GM12878 (cell line): ENCODE measurements at regions not wholly inside any gene's neighbourhood (a gene's known extent, or its start where the extent isn't known, plus 50 kb on each side); places are given as distances from the start of the nearest gene placed in this dataset.

ENCODE experiments used
- ATAC-seq: fragments of 200-7000 bp; cut with Tn5 transposase; 3 replicates; pipeline ENCODE4 v1.9.1; 2020; ENCODE audit warnings: mild to moderate bottlenecking, moderate library complexity
- BruUV-seq: library from RNA; stranded (reverse); fragments of 400-500 nt; replicated peaks from 2 replicates; lab custom pipeline; 2021; lab: Mats Ljungman, UMichigan
- CTCF ChIA-PET: fragments of 300-600 bp; sonication (Branson Sonifier 250); formaldehyde crosslinking; extraction: SDS; loops from one replicate; lab custom pipeline; 2021; ENCODE audit warnings: inconsistent platforms; lab: Yijun Ruan, JAX
- POLR2A ChIA-PET: fragments of 350-600 bp; formaldehyde crosslinking; extraction: SDS; loops from one replicate; lab custom pipeline; 2021; ENCODE audit warnings: inconsistent platforms; lab: Charles Lee
- RAD21 ChIA-PET: fragments of 300-600 bp; sonication (Branson Sonifier 250); formaldehyde crosslinking; loops from one replicate; lab custom pipeline; 2023; ENCODE audit warnings: antibody characterized with exemption; ENCODE audit not compliant: unreplicated experiment; lab: Charles Lee
- SMC1A ChIA-PET: fragments of 300-600 bp; sonication (Branson Sonifier 250); formaldehyde crosslinking; loops from one replicate; lab custom pipeline; 2023; ENCODE audit not compliant: unreplicated experiment, uncharacterized antibody; lab: Charles Lee
- DNase-seq: peaks from one replicate; pipeline ENCODE4 v3.0.0-alpha.2; 2011; ENCODE audit warnings: low read depth, low spot score
- FAIRE-seq: peaks from 3 replicates; lab custom pipeline; 2011; peaks lifted over from hg19 to GRCh38; lab: Jason Lieb, UNC
- H2AFZ ChIP-seq: 2 replicates; pipeline ENCODE4 v1.6.0; 2011; ENCODE audit warnings: low read depth, low read length, control low read depth; ENCODE audit not compliant: control insufficient read depth
- H3K27ac ChIP-seq: 2 replicates; pipeline ENCODE4 v1.5.1; 2011; ENCODE audit warnings: control low read depth; ENCODE audit not compliant: control insufficient read depth, insufficient read depth
- H3K27me3 ChIP-seq, 2 experiments: replicated peaks in 1 of 2; 2 replicates each; pipeline versions ENCODE4 v1.6.0 to v1.6.1; 2011; ENCODE audit warnings: low read length in 1 of 2; ENCODE audit not compliant: control insufficient read depth in 2 of 2, insufficient read depth in 2 of 2
- H3K36me3 ChIP-seq, 2 experiments: 2 replicates each; pipeline ENCODE4 v1.5.1; 2011; ENCODE audit warnings: low read length in 1 of 2; ENCODE audit not compliant: control insufficient read depth in 2 of 2, insufficient read depth in 2 of 2
- H3K4me1 ChIP-seq: 2 replicates; pipeline ENCODE4 v1.6.1; 2011; ENCODE audit warnings: mild to moderate bottlenecking, low read length, moderate library complexity, mixed read lengths; ENCODE audit not compliant: control insufficient read depth, insufficient read depth
- H3K4me2 ChIP-seq: 2 replicates; pipeline ENCODE4 v1.6.0; 2011; ENCODE audit warnings: control low read depth; ENCODE audit not compliant: control insufficient read depth, insufficient read depth
- H3K4me3 ChIP-seq: fragments of 200-600 bp; sonication (generic); 2 replicates; pipeline ENCODE4 v1.5.1; 2016
- H3K79me2 ChIP-seq: 2 replicates; pipeline ENCODE4 v1.6.0; 2011; ENCODE audit warnings: low read length; ENCODE audit not compliant: control insufficient read depth, insufficient read depth
- H3K9ac ChIP-seq: 2 replicates; pipeline ENCODE4 v1.8.0; 2011; ENCODE audit warnings: low read length, control low read depth, mixed read lengths; ENCODE audit not compliant: control insufficient read depth, insufficient read depth
- H3K9me3 ChIP-seq: replicated peaks from 3 replicates; pipeline ENCODE4 v1.5.1; 2011; ENCODE audit warnings: mild to moderate bottlenecking, low read length; ENCODE audit not compliant: control insufficient read depth, insufficient read depth
- H4K20me1 ChIP-seq: 2 replicates; pipeline ENCODE4 v1.6.0; 2011; ENCODE audit not compliant: control insufficient read depth, insufficient read depth
- ATF7 ChIP-seq: fragments of 450-650 bp; IDR thresholded peaks from 2 replicates; pipeline ENCODE4 v1.6.1; 2016; ENCODE audit warnings: low read depth, mild to moderate bottlenecking
- BACH1 ChIP-seq: fragments of 450-650 bp; IDR thresholded peaks from 2 replicates; pipeline ENCODE4 v1.6.1; 2017; ENCODE audit warnings: mild to moderate bottlenecking, borderline replicate concordance
- CBX3 ChIP-seq: fragments of 200-600 bp; sonication (generic); IDR thresholded peaks from 2 replicates; pipeline ENCODE4 v1.6.1; 2016; ENCODE audit warnings: low read depth, borderline replicate concordance
- CBX5 ChIP-seq: sonication (generic); IDR thresholded peaks from 2 replicates; pipeline ENCODE4 v1.6.1; 2016; ENCODE audit warnings: low read depth, moderate library complexity, mild to moderate bottlenecking, inconsistent platforms
- CREB1 ChIP-seq: IDR thresholded peaks from 2 replicates; pipeline ENCODE4 v1.6.1; 2012; ENCODE audit warnings: low read depth, mild to moderate bottlenecking, inconsistent platforms
- JUND ChIP-seq: IDR thresholded peaks from 2 replicates; pipeline ENCODE4 v1.6.1; 2012; ENCODE audit warnings: low read depth, mild to moderate bottlenecking, low read length, improper control_type of control experiment, moderate library complexity
- POLR2AphosphoS2 ChIP-seq: IDR thresholded peaks from 2 replicates; pipeline ENCODE4 v1.6.1; 2011; ENCODE audit warnings: low read depth, mild to moderate bottlenecking, low read length, improper control_type of control experiment, moderate library complexity
- SKIL ChIP-seq: fragments of 450-650 bp; IDR thresholded peaks from 2 replicates; pipeline ENCODE4 v1.6.1; 2017; ENCODE audit warnings: mild to moderate bottlenecking, low read depth, inconsistent platforms; ENCODE audit not compliant: poor library complexity, severe bottlenecking
- SMARCA5 ChIP-seq: fragments of 450-650 bp; IDR thresholded peaks from 2 replicates; pipeline ENCODE4 v1.6.1; 2017; ENCODE audit warnings: mild to moderate bottlenecking
- SREBF1 ChIP-seq: IDR thresholded peaks from 2 replicates; pipeline ENCODE4 v1.6.1; 2012; ENCODE audit warnings: mild to moderate bottlenecking, low read length
- STAT3 ChIP-seq: IDR thresholded peaks from 2 replicates; pipeline ENCODE4 v1.6.1; 2011; ENCODE audit warnings: low read depth, low read length, improper control_type of control experiment
- TARDBP ChIP-seq: IDR thresholded peaks from 2 replicates; pipeline ENCODE4 v1.6.1; 2016; ENCODE audit warnings: borderline replicate concordance
- ZNF384 ChIP-seq: IDR thresholded peaks from 2 replicates; pipeline ENCODE4 v1.6.1; 2012; ENCODE audit warnings: low read depth, mild to moderate bottlenecking, low read length, improper control_type of control experiment, borderline replicate concordance
- WGBS: methylation state at CpG from one replicate; pipeline ENCODE4 v1.1.6; 2016; ENCODE audit warnings: low lambda C conversion rate; ENCODE audit not compliant: insufficient replicate concordance, insufficient coverage; ENCODE audit errors: missing lambda C conversion rate; 5-methylcytosine and 5-hydroxymethylcytosine counted together
- in situ Hi-C: fragments of 300-500 bp; cut with MboI; formaldehyde crosslinking; loops from 9 replicates; pipeline ENCODE4 v1.14.3; 2018; ENCODE audit warnings: mixed read lengths
- intact Hi-C: fragments of 100-400 bp; cut with micrococcal nuclease; formaldehyde crosslinking; loops from one replicate; pipeline ENCODE4 v1.14.2; 2022; ENCODE audit not compliant: unreplicated experiment

- Histone ChIP-seq H3K4me3 (no peak overlapping the region), H2AFZ (peak overlapping the region; percentile 76; the same call in 1 of the 2 replicates)
- no peak for TF ChIP-seq CBX5
- no peak for TF ChIP-seq CBX3
- TF ChIP-seq STAT3: no peak
- no peak for TF ChIP-seq ZNF384
- no peak for TF ChIP-seq ATF7
- TF ChIP-seq JUND: no peak
- no peak for TF ChIP-seq SKIL
- TF ChIP-seq TARDBP: no peak
- TF ChIP-seq BACH1: no peak
- TF ChIP-seq SMARCA5: no peak
- TF ChIP-seq SREBF1: no peak
- TF ChIP-seq CREB1: no peak
- no peak for TF ChIP-seq POLR2AphosphoS2
- TF ChIP-seq, all 136 proteins: peak for 0
- ChIA-PET POLR2A (no interaction called here), CTCF (no interaction called here), SMC1A (interaction anchor here (0.9 to 1.7 kb wide), 3 partner anchors 15 to 32 kb away, joined by 4 to 6 read pairs (median 6); no protein-coding TSS in a partner anchor), RAD21 (interaction anchor here (1.1 kb wide), 1 partner anchor 16 kb away, joined by 3 read pairs; no protein-coding TSS in a partner anchor)
- intact Hi-C loops (no loop called here), in situ Hi-C loops (no loop called here)
- DNase-seq (no peak), ATAC-seq (no peak), FAIRE-seq (no peak)
- H3K9ac ChIP-seq: no peak overlapping the region
- WGBS: 85% methylated on average over 2 of the region's 2 CpGs
- BruUV-seq: no TSS peak
- no peaks in the 10 kb centered on the region for H3K27me3 ChIP-seq
- no peaks in the 10 kb centered on the region for H4K20me1 ChIP-seq
- H3K4me1 ChIP-seq: peaks cover 6% of the 10 kb centered on the region
- no peak overlapping the region for H3K27ac ChIP-seq
- no peaks in the 10 kb centered on the region for H3K36me3 ChIP-seq
- peak overlapping the region; percentile 47; the same call in 1 of the 2 replicates for H3K4me2 ChIP-seq
- H3K9me3 ChIP-seq: peaks cover 8% of the 10 kb centered on the region
- no peaks in the 10 kb centered on the region for H3K79me2 ChIP-seq
Observed at GRCh38 chr12:124147027-124147426, 147.9 kb upstream of the RFLNA start.
